Ecto neural progenitor cell (in vitro differentiated cells): ENCODE measurements at regions not wholly inside any gene's neighbourhood (a gene's known extent, or its start where the extent isn't known, plus 50 kb on each side); places are given as distances from the start of the nearest gene placed in this dataset.
A peak's percentile ranks its signal among the peaks of the same experiment; 100 is the strongest.

Experiments
- DNase-seq: peaks from one replicate; pipeline ENCODE4 v3.0.0-alpha.2; 2018; ENCODE audit warnings: low spot score

DNA sequence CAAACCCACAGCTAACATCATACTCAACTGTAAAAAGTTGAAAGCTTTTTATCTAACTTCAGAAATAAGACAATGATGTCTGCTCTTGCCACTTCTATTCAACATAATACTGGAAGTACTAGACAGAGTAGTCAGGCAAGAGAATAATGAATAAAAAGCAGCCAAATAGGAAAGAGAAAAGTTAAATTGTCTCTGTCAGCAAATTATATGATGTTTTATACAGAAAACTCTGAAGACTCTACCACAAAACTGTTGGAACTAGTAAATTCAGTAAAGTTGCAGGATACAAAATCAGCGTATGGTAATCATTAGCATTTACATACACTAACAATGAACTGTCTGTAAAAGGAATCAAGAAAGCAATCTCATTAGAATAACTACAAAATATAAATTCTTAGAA is 752.9 kb upstream of the CT83 start:
- no peak for DNase-seq

DNA sequence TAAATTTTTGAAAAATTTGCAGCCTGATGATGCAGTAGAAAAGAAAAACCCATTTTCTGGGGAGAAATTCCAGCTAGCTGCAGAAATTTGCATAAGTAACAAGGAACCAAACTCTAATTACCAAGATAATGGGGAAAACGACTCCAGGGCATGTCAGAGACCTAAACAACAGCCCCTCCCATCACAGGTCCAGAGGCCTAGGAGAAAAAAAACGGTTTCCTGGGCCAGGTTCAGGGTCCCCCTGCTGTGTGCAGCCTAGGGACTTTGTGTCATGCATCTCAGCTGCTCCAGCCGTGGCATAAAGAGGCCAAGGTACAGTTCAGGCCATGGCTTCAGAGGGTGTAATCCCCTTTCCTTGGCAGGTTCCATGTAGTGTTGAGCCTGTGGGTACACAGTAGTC is 733.7 kb upstream of the CT83 start:
- no peak for DNase-seq

DNA sequence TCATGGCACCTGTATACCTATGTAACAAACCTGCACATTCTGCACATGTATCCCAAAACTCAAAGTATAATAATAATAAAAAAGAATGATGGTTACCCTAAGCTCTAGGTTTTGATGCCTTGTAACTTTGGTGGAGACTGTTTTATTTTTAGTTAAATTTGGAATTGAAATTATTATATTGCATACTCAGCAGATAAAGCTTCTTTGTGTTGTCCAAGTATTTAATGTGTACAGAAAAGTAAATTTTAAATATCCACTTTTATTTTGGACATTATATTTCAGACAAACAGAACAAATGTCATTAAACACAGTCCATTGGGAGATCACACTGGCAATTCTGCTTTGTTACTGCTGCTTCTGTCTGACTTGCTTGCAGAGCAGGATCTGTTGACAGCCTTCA is 684.5 kb upstream of the CT83 start:
- DNase-seq = no peak

GRCh38 chrX:117138070-117138469 is 675.3 kb upstream of the CT83 start:
- no peak for DNase-seq

DNA sequence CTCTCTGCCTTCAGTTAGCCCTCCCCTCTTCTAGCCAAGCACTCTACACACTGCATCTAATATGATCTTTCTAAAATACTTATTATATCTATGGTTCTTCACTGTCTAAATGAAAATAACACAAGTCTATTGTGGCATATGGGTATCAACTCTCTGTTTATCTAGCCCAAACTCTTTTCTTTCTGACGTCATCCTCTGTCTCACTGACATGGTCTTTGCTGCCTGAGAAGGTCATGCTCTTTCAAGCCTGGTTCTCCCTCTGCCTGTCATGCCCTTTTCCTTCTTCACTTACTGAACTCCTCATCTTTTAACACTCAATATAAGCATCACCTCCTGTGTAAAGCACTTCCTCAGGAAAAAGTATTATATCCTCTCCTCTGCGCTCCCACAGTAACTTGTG is 672.2 kb upstream of the CT83 start:
- no peak for DNase-seq

DNA sequence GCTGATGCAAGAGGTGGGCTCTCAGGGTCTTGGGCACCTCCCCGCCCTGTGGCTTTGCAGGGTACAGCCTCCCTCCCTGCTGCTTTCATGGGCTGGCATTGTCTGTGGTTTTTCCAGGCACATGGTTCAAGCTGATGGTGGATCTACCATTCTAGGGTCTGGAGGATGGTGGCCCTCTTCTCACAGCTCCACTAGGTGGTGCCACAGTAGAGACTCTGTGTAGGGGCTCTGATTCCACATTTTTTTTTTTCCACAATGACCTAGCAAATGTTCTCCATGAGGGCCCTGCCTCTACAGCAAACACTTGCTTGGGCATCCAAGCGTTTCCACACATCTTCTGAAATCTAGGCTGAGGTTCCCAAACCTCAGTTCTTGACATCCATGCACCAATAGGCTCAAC is 657.9 kb upstream of the CT83 start:
- no peak for DNase-seq

DNA sequence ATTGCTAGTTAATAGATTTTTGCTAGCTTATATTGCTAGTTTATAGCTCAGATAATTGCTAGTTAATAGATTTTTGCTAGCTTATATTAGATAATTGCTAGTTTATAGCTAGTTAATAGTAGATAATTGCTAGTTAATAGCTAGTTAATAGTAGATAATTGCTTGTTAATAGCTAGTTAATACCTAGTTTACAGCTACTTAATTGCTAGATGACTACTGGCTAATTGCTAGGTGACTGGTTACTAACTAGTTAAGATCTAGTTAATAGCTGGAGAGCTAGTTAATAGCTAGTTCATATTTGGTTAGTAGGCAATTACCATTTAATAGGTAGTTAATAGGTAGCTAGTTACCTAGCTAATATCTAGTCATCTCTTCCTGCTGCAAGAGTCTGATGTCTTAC is 633.8 kb upstream of the CT83 start:
- no peak for DNase-seq

DNA sequence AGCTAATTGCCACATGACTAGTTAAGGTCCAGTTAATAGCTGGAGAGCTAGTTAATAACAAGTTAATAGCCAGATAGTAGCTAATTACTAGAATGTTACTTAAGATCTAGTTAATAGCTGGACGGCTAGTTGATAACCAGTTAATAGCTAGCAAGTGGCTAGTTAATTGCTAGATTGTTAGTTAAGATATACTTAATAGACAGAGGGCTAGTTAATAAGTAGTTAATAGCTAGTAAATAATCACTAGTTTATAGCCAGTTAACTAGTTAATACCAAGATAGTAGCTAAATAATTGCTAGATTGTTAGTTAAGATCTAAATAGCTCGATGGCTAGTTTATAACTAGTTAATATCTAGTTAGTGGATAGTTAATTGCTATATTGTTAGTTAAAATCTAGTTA is 632.6 kb upstream of the CT83 start:
- no peak for DNase-seq

GRCh38 chrX:117094149-117094548 is 631.4 kb upstream of the CT83 start:
- DNase-seq = no peak

GRCh38 chrX:117093319-117093718 is 630.5 kb upstream of the CT83 start:
- DNase-seq = no peak

DNA sequence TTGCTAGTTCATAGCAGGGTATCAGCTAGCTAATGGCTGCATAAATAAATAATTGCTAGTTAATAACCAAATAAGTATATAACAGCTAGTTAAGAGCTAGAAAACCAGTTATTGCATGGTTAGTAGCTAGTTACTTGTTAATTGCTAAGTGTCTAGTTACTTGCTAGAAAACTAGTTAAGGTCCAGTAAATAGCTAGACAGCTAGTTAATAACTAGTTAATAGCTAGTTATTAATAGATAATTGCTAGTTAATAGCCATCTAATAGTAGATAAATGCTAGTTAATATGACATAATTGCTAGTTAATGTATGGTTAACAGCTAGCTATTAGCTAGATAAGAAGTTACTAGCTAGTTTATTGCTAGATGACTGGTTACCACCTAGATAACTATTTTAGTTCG is 629.9 kb upstream of the CT83 start:
- no peak for DNase-seq

- DNase-seq = no peak
These were observed 600.4 kb upstream of the CT83 start for GRCh38 chrX:117063224-117063623.

GRCh38 chrX:117059848-117060247 is 597.1 kb upstream of the CT83 start:
- DNase-seq = no peak

DNA sequence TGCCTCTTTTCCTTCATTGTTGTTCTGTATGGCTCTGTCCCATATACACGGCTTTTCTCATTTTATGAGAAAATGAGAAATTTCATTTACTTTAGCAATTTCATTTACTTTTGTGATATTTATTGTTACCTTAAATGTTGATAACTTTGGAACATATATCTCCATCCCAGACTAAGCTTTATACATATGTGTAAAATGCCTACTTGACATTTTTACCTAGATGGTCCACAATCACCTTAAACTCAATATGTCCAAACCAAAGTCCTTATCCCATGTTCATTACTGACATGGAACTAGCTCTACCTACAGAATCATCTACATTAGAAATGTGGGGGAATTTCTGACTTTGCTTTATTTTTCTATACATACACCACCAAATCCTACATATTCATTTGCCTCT is 590.5 kb upstream of the CT83 start:
- DNase-seq = no peak

DNA sequence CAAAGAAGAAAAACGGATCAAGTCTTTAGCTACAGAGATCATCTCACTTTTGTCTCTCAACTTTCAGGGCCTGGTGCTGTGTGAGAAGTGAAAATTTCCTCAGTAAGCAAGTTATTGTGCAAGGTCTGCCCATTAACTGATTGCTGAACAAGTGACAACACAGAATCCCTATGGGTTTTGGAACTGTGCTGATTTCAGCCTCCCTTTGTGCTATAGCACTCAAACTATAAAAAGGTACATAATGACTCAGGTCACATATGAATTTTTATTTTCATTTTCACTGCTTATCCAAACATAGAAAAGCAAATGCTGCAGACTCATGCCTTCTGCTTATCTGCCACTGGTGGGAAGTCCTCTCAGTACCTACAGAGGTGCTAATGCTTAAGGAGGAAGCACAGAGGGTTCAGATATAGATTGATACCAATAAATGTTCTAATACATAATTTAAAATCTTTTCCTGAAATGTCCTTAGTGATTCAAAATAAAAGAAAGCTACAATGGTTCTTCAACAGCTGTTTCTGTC is 576.2 kb upstream of the CT83 start:
- no peak for DNase-seq

DNA sequence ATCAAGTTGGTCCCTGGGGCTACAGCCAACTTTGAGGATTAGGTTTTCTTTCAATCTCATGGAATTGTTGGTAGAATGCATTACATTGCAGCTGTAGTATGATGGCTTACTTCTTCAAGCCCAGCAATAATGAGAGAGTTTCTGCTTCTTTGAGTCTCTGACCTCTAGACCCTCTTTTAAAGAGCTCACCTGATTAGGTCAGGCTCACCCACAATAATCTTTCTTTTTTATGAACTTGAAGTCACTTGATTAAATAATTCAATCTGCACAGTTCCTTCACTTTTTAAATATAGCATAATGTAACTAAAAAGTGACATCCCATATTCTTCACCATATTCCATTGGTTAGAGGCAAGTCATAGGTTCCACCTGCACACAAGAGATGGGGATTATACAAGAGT is 547.5 kb upstream of the CT83 start:
- no peak for DNase-seq

GRCh38 chrX:117002981-117003380 is 540.2 kb upstream of the CT83 start:
- no peak for DNase-seq

DNA sequence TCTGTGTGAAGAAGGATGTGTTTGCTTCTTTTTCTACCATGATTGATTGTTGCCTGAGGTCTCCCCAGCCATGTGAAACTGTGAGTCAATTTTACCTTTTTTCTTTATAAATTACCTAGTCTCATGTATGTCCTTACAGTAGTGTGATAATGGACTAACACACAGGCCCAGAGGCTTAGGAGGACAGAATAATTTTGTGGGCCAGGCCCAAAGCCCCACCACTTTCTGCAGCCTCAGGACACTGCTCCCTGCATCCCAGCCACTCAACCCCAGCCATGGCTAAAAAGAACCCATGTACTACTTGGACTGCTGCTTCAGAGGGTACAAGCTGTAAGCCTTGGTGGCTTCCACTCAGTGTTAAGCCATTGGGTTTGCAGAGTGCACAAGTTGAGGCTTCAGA is 512.7 kb upstream of the CT83 start:
- DNase-seq = no peak

GRCh38 chrX:116972362-116972761 is 509.6 kb upstream of the CT83 start:
- DNase-seq = no peak

GRCh38 chrX:116961872-116962582 is 499.3 kb upstream of the CT83 start:
- DNase-seq = peak; percentile 46

- DNase-seq = no peak
These were observed 467.5 kb upstream of the CT83 start for GRCh38 chrX:116930311-116930710.

GRCh38 chrX:116897526-116897925 is 434.8 kb upstream of the CT83 start:
- DNase-seq = no peak

GRCh38 chrX:116881961-116882360 is 419.2 kb upstream of the CT83 start:
- no peak for DNase-seq

DNA sequence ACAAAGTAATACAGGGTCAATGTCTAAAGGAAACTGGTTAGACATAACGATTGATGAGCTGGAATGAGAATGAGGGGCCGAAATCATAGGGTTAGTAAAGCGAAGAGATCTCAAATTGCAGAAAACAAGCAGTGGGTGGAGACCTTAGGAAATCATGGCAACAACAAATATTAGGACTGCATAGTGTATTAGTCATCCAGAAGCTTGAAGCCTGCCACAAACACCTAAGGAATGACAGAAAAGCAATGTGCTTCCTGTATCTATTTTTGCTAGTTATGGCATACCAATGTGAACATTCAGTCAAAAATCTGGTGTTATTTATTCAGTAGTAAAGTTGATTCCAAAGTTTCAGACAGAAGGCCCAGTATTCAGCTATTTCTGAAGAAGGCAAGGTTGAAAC is 410.9 kb upstream of the CT83 start:
- DNase-seq = no peak
